ENCODE measurements at regions not wholly inside any gene's neighbourhood (a gene's known extent, or its start where the extent isn't known, plus 50 kb on each side); places are given as distances from the start of the nearest gene placed in this dataset.

DNA sequence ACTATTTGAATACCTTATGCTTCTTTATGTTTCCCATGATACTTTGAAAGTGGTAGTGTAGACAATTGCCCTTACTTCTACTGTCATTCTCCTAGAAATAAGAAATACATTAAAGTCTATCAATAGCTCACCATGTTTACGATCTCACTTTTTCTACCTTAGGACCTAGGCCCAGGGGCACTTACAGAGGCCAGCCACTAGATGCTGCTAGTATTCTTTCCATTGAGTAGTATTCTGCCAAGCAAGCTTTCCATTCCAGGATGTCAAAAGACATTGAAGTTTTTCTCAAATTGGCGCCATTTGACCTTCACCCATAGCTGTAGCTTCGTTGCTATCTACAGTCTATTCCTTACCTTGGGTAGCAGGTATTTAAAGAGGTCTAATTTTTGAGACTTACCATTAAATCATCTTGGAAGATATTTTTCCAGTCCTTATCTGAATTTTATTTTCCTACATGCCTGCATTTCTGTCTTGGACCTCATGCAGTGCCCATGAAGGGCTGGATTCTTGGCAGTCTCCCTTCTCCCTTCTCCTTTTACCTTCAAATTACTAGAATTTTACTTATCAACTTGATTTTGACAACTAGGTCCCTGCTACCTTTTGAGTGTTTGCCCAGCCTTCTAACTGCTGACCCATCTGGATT is 246.0 kb upstream of the NUDT12 start:
- TF ChIP-seq GATA3 (IDR thresholded peaks at IDR 0.05; ENCODE audit: low read depth, low read length) (no peak), GATA2 (IDR thresholded peaks at IDR 0.05; ENCODE audit: low read depth, low read length) (no peak)
